HG02610 (cell line): ENCODE measurements at regions not wholly inside any gene's neighbourhood (a gene's known extent, or its start where the extent isn't known, plus 50 kb on each side); places are given as distances from the start of the nearest gene placed in this dataset.
"Not testable (repeated sequence)": the region's sequence is repeated elsewhere in the genome, so short reads cannot be mapped to it uniquely, and the experiment has no call there.

Source experiments
- ATAC-seq: cut with Tn5 transposase; IDR thresholded peaks from one replicate; pipeline ENCODE4 v1.9.1; 2021; ENCODE audit warnings: mild to moderate bottlenecking, moderate library complexity; ENCODE audit not compliant: unreplicated experiment

GRCh38 chr2:215667585-215668377 is 231.9 kb upstream of the FN1 start:
- no peak for ATAC-seq

GRCh38 chr2:215664847-215665525 is 229.1 kb upstream of the FN1 start:
- peak; percentile 86 for ATAC-seq

- no peak for ATAC-seq
Measured at GRCh38 chr2:215662715-215663114, 226.8 kb upstream of the FN1 start.

- no peak for ATAC-seq
Measured at GRCh38 chr2:215660687-215661086, 224.8 kb upstream of the FN1 start.

GRCh38 chr2:215659650-215660049 is 223.8 kb upstream of the FN1 start:
- ATAC-seq, result no peak

- no peak for ATAC-seq
Measured at GRCh38 chr2:215658635-215659305, 222.9 kb upstream of the FN1 start.

- no peak for ATAC-seq
Measured at GRCh38 chr2:215657844-215658243, 222.0 kb upstream of the FN1 start.

- ATAC-seq, result no peak
Measured at GRCh38 chr2:215654148-215654819, 218.4 kb upstream of the FN1 start.

- no peak for ATAC-seq
Measured at GRCh38 chr2:215653344-215654030, 217.6 kb upstream of the FN1 start.

GRCh38 chr2:215652388-215652787 is 216.5 kb upstream of the FN1 start:
- no peak for ATAC-seq

- ATAC-seq, result no peak
Measured at GRCh38 chr2:215651412-215651811, 215.5 kb upstream of the FN1 start.

GRCh38 chr2:215644233-215644897 is 208.5 kb upstream of the FN1 start:
- ATAC-seq, result no peak

GRCh38 chr2:215638687-215639086 is 202.8 kb upstream of the FN1 start:
- ATAC-seq, result no peak

GRCh38 chr2:215637651-215638050 is 201.8 kb upstream of the FN1 start:
- no peak for ATAC-seq

GRCh38 chr2:215636816-215637215 is 200.9 kb upstream of the FN1 start:
- ATAC-seq, result no peak

- ATAC-seq, result no peak
Measured at GRCh38 chr2:215635788-215636139, 199.9 kb upstream of the FN1 start.

- no peak for ATAC-seq
Measured at GRCh38 chr2:215635071-215635787, 199.4 kb upstream of the FN1 start.

GRCh38 chr2:215633360-215633759 is 197.5 kb upstream of the FN1 start:
- no peak for ATAC-seq

- ATAC-seq, result no peak
Measured at GRCh38 chr2:215631696-215632095, 195.8 kb upstream of the FN1 start.

- not testable (repeated sequence) for ATAC-seq
Measured at GRCh38 chr2:215630796-215631195, 194.9 kb upstream of the FN1 start.
